SK-MEL-5 (cell line): ENCODE measurements at regions not wholly inside any gene's neighbourhood (a gene's known extent, or its start where the extent isn't known, plus 50 kb on each side); places are given as distances from the start of the nearest gene placed in this dataset.
"Not testable (repeated sequence)": the region's sequence is repeated elsewhere in the genome, so short reads cannot be mapped to it uniquely, and the experiment has no call there.

Experiments
- DNase-seq: peaks from one replicate; pipeline ENCODE4 v3.0.0-alpha.2; 2016; ENCODE audit warnings: low read depth, low spot score
- in situ Hi-C: cut with HindIII; loops from 2 replicates; pipeline ENCODE4 v1.10.0; 2016; ENCODE audit warnings: low sequenced_read_pairs, high pct_unique_total_duplicates, low pct_unique_long_range_greater_than_20kb

GRCh38 chr7:15005672-15006071 is 103.1 kb upstream of the DGKB start:
- in situ Hi-C loops: no loop called here
- DNase-seq: no peak

DNA sequence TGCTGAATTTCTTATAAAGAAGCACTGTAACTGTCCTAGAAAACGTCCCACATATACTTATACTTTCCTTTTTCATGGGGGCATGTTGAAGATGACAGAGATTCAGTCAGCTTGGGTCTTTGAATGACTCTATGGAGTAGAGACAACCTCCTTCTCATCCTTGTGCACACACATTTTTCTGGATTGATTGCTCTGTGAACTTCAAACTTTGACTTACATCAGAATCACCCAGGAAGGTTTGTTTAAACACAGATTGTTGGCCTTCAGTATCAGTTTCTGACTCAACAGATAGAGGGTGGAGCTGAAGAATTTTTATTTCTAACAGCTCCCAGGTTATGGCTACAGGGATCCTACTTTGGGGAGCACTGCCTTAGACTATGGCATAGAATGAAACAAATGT is 97.6 kb upstream of the DGKB start:
- in situ Hi-C loops: no loop called here
- no peak for DNase-seq

DNA sequence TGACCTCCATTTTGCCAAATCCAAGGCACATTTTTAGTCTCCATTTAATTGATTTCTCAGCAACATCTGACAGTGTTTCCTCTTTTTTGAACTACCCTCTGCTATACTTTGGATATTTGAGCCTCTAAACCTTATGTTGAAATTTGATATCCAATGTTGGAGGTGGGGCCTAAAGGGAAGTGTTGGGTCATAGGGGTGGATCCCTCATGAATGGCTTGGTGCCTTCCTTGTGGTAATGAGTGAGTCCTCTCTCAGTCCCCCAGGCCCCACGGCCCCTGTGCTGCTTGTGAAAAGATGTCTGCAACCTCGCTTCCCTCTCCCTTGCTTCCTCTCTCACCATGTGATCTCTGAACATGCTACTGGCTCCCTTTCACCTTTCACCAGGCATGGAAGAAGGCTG is 96.8 kb upstream of the DGKB start:
- in situ Hi-C loops: no loop called here
- DNase-seq: no peak

GRCh38 chr7:14995774-14996173 is 93.2 kb upstream of the DGKB start:
- no peak for DNase-seq

DNA sequence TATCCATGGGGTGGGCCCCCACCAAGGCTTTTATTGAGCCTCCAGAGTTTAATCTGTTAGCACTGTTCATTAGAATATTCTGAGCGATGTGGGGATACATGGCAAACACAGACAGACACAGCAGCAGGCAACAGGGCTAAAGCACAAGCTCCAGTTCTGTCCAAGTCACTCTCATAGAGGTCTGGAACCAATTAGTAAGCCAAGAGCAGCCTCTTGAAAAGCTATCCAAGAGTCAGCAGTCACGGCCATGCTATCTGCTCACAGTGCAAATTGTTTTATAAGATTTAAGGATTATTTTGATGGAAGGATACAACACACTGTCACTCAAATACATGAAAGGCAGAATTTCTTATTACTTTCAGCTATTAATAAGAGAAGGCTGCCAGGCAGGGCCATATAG is 86.4 kb upstream of the DGKB start:
- no peak for DNase-seq
- in situ Hi-C loops: no loop called here

More at GRCh38 chr7:14995774-14996173, 93.2 kb upstream of the DGKB start:
- in situ Hi-C loops: no loop called here

GRCh38 chr7:14978687-14979086 is 76.1 kb upstream of the DGKB start:
- in situ Hi-C loops: no loop called here
- no peak for DNase-seq

DNA sequence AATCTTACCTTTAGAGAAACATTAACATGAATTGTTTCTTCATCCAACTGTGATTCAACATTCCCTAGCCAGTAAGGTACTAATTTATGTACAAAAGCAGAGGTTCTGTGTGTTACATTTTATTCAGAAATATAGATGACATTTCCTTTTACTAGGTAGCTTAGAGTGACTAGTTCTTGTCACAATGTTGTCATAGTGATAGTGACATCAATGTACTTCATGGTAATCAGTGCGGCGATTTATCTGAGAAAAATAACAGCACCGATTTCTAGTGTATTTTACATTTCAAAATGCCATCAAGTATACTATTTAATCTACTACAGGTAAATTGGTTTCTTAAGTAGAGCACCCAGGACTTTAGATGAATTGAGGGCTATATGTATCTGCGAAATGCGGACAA is 72.1 kb upstream of the DGKB start:
- in situ Hi-C loops: no loop called here
- no peak for DNase-seq

GRCh38 chr7:14973712-14974428 is 71.3 kb upstream of the DGKB start:
- in situ Hi-C loops: no loop called here
- no peak for DNase-seq

DNA sequence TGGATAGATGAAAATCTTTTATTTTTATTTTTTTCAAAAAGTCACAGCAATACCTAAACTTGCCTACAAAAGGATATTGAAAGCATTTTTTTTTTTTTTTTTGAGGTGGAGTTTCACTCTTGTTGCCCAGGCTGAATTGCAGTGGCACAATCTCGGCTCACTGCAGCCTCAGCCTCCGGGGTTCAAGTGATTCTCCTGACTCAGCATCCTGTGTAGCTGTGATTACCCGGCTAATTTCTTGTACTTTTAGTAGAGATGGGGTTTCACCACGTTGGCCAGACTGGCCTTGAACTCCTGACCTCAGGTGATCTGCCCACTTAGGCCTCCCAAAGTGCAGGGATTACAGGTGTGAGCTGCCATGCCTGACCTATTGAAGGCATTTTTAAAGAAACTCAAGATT is 69.1 kb upstream of the DGKB start:
- DNase-seq, in situ Hi-C loops: not testable (repeated sequence)

GRCh38 chr7:14967376-14967775 is 64.8 kb upstream of the DGKB start:
- in situ Hi-C loops, DNase-seq: not testable (repeated sequence)

DNA sequence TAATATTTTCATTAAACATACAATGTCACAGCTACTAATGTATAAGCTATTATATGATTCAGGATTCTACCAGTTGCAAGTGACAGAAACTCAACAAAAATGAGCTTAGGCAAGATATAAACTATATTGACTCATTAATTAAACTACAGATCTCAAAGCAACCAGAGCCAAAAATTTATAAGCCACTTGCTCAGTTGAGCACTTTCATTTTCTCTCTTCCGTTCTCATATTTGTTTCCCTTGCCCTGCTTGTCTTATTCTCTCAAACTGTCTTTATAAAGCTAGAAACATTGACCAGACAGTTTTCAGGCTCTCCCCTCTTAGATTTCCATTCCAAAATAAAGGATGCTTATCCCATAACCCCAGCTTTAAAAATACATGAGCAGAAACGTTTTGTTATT is 60.2 kb upstream of the DGKB start:
- in situ Hi-C loops: no loop called here
- no peak for DNase-seq

- in situ Hi-C loops: no loop called here
- no peak for DNase-seq
Observed at GRCh38 chr7:14960721-14961120, 58.2 kb upstream of the DGKB start.

- DNase-seq: no peak
- in situ Hi-C loops: no loop called here
Observed at GRCh38 chr7:14959339-14959738, 56.8 kb upstream of the DGKB start.

DNA sequence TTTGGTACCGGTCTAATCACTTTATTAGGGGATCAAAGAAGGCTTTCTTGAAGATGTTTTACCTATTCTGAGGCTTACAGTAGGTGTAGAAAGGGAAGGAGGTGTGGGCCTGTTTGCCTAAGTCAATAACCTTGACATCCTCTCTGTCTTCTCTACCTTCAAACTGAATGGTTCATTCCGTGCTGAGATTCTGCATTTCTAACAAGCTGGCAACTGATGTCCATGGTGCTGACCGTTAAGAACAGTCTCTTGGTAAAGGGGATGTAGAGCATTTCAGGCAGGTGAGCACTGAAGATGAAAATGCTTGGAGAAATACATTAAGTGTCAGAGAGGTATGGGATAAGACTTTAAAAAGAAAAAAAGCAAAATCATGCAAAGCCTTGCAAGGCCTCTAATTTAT is 51.5 kb upstream of the DGKB start:
- in situ Hi-C loops: no loop called here

More for the DNA sequence above, 51.5 kb upstream of the DGKB start:
- no peak for DNase-seq
